Activated CD4-positive, CD25-positive, alpha-beta regulatory T cell treated with anti-CD3 and anti-CD28 coated beads, Interleukin-2, amount 50 U/mL, for 24 hours (primary cell): ENCODE measurements at regions not wholly inside any gene's neighbourhood (a gene's known extent, or its start where the extent isn't known, plus 50 kb on each side); places are given as distances from the start of the nearest gene placed in this dataset.
"Not testable (repeated sequence)": the region's sequence is repeated elsewhere in the genome, so short reads cannot be mapped to it uniquely, and the experiment has no call there.

ENCODE experiments used
- ATAC-seq, 2 donors: fragments of 150-1000 bp; cut with Tn5 transposase; one replicate each; pipeline ENCODE4 v1.10.0; 2021; ENCODE audit warnings: mild to moderate bottlenecking in 1 of 2, moderate library complexity in 1 of 2

DNA sequence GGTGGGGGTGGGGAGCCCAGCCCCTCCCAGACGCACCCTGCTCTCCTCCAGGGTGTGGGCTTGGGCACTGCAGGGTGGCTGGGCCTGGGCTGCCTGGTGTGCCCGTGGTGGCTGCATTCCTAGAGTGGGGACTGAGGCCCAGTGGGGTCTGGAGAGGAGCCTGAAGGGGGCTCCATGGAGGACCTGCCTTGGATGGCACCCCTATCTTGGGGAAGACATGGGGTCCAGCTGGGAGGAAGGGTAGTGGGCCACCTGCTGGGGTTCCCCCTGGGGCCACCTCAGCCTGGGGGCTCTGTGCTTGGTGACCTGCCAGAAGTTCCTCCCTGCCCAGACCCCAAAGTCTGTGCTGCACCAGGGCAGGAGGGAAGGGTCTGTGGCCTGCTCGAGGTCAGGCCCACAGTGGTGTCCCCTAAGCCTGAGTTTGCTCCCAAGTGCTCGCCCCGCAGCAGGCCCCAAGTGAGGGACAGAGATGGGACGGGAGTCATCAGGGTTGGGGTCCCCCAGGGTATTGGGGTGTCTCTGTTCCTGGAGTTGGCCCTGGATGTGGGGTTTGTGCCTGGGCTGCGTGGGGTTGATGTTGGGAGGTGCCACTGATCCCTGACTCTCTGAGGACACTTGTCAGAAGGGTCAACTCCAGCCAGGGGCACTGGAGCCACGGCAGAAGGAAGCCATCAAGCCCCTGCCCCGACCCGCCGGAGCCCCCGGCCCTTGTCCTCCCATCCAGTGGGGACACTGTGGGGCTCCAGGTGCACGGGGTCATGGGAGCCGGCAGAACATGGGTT is 382.9 kb downstream of the TMEM121 start:
- ATAC-seq, result no peak

DNA sequence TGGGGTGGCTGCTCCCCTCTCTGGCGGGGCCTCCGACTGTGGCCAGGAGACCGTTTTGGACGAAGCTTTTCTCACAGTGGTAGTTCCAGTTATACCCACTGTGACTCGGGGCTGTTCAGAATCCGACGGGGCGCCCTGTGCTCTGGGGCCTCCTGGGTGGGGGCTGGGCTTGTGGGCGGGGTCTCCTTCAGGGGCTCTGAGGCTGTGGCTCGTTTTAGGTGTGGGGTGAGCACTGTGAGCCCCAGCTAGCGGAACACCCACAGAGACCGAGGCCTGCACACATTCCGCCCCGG is 383.4 kb downstream of the TMEM121 start:
- not testable (repeated sequence) for ATAC-seq

DNA sequence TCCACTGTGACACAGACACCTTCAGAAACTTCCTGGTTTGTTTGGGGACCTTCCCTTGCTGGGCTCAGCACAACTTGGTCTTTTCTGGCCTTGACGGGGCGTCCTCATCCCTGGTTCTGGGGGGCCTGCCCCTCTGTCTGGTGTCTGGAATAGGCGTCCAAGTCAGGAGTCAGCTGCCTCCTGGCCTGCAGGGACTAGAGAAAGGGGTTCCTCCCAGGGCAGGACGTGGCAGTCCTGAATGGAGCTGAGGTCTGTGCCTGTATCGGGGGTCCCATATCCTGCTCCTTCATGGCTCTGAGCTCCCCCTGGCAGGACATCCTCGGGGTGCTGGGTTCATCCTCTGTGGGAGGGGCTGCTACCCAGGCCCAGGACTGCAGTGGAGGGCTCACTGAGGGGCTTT is 384.0 kb downstream of the TMEM121 start:
- no peak for ATAC-seq

DNA sequence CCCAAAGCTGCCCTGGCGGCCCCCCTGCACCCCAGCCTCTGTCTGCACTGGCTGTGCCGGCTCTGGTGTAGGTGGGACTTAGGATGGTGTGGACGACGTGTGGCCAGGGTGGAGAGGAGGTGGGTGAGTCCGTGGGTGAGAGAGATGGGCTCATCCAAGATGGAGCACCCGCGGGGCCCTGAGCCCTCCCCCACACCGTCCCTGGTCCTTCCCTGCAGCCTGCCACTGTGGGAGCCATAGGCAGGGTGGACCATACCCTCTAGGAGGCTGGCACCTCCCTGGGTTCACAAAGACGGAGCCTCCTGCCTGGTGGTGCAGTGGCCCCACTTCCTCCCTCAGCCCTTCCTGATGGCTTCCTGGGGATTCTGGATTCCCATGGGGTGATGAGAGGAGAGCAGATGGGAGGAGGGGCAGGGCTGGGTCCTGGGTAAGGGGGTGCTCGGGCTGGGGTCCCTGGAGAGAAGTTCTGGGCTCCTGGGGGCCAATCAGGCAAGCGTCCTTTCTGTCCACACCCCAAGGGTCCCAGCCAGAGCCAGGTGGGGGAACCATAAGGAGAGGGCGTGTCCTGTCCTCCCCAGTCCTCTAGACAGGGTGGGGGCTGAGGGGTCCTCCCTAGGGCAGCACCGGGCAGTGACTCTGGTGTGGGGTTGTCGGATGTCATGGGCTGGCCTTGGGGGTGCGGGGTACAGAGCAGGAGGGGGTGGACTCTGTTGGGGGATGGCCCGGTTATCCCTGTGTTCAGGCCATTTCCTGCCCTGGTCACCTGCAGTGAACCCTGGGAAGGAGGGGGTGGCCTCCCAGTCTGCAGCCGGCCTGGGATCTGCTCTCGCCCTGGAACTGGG is 384.8 kb downstream of the TMEM121 start:
- ATAC-seq, result no peak

DNA sequence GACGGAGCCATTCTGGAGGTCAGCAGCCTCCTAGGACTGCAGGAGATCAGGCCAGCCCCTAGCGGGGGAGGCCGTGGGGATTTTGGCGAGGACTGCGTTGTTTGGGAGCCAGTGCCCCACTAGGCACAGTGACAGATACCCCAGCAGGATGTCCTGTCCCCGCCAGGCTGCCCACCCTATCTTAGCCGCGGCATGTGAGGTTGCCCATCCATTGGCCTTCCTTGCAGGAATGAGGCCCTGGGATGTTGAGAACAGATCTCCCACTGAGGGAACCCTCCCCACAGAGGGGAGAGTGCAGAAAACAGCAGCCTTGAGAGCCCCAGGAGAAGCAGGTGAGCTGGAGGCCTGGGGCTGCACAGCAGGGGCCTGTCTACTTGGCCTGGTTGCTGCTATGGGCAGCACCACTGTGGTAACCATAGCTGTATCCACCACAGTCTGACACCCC is 385.5 kb downstream of the TMEM121 start:
- ATAC-seq, result not testable (repeated sequence)

DNA sequence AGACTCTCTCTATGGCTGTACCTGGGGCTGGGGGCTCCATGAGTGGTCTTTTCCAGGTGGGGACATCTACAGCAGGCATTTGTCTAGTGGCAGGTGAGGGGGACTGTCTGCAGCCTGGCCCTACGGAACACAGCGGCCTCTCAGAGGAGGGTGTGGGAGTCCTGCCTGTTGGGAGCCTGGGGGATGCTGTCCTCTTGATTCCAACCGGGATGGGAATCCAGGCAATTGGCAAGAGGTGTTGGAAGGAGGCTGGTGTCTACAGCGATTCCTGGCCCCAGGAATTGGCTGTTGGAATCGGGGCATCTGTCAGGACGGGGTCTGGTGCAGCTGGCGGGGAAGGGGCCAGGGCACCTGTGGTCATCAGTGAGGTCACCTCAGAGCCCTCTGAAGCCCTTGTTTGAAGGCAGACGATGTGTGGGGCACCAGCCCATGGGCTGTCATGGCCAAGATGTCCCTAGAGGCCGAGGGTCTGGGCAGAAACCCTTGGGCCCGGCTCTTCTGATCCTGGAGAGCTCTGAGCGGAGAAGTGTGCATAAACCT is 386.3 kb downstream of the TMEM121 start:
- ATAC-seq, result no peak

DNA sequence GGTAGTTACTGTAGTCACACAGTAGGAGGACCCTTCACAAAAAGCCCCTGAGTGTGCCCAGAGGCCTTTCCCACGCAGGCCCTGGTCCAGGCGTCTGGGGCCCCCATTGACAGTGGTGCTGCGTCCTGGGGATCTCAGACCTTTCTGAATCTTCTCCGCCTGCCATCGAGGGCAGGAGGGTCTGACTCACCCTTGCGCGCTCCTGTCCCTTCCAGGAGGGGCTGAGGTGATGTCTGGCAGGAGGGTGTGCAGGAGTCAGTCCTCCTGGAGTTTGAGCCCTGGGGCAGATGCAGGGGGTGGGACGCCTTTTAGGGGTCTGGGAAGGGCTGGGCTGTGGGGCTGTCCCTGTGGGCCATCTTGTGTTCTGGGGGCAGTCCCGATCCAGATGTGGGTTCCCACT is 386.8 kb downstream of the TMEM121 start:
- ATAC-seq, result no peak

DNA sequence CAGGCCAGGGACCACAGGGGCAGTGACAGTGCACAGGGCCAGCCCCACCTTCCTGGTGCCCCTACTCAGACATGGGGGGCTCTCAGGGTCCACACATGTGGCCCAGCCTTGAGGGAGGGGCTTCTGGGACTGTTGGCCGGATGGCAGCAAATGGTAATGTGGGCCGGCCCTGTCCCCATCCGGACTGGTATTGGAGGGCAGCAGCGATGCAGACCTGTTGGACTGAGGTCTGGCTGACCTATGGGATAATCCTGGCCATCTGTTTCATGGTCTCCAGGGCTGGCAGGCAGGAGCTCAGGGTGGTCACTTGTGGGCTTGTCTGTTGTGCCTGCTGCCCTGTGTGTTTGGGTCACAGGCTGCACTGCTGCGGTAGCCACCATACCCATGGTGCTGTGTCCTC is 387.5 kb downstream of the TMEM121 start:
- ATAC-seq, result no peak

DNA sequence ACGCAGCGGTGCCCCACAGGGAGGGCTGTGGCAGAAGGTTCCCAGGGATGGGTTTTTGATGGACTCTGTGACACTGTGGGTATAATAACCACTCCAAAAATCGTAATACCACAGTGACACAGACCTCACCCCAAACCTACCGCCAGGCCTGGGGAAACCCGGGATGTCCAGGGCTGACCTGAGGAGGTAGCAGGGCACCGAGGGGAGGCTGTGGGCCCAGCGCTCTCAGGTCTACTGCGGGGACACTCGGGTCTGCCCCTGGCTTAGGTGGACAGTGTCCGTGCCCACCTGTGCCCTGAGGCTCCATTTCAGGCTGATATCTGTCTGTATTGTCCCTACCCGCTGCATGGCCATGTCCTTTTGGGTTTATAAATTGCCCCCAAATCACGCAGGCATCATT is 387.9 kb downstream of the TMEM121 start:
- ATAC-seq, result not testable (repeated sequence)

DNA sequence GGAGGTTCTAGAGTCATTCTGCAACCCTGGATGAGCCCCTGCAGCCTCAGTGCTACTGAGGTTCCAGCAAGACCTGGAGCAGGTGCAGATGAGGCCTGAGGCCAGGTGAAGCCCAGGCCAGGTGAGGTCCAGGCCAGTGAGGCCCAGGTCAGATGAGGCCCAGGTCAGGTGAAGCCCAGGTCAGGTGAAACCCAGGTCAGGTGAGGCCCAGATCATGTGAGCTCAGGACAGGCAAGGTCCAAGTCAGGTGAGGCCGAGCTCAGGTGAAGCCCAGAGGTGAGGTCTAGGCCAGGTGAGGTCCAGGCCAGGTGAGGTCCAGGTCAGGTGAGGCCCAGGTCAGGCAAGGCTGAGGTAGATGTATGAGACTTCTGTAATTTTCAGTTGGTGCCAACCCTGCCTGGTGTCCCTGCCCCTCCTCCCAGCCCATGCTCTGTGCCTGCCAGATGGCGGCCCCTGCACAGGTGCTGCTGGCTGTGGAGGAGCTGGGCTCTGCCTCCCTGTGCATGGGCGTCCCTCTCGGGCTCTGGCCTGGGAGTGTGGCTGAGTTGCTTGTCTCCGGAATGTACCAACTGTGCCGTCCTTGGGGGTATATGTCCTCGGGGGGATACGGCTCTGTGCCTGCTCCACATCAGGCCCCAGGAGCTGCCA is 388.5 kb downstream of the TMEM121 start:
- no peak for ATAC-seq

DNA sequence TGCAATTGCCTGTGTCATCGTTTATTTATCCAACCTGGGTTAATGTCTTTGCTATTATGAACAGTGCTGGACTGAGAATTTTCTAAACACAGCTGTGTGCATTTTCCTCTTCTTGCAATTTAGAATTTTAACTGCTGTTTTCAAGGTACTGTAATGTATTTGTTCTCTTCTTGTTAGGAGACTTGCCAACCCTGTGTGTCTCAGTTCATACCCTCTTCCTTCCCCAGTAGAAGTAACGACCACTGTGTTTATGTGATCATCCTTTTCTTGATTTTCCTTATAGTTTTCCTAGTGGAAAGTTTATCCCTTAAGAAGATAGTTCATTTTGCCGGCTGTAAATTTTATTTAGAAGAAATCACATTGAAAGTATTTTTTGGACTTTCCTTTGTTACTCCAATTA is 389.2 kb downstream of the TMEM121 start:
- ATAC-seq, result not testable (repeated sequence)

DNA sequence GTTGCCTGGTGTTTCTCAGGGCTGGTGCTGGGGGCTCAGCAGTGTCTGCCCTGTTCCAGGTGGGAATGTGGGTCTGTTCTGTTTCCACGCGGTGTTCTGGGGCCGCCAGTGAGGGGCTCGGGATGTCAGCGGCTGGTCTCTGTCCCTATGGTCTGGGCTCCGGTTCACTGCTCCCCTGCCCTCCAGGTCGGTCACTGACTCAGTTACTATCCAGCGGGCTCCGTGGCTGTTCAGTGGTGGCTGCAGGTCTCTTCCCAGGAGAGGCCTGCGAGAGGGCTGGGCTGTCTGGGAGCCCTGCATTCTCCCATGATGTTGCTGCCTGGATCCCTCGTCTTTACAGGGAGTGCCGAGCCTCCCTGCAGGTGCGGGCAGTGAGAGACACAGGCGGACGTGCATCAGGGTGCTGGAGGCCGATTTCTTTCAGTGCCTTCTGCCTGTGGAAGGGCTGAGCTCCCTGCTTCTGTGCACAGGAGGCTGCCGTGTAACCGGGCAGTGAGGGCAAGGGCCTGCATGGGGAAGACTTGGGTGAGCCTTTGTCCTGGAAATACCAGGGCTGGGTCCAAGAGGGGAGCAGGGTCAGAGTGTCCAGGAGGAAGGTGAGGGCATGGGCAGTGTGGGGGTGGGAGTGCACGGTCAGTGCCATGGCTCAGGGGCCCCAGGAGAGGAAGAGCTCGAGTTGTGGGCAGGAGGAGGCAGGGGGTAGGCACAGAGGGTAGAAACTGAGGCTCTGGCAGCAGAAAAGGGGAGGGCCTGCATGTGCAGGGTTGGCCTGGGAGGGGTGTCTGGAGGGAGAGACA is 391.0 kb downstream of the TMEM121 start:
- not testable (repeated sequence) for ATAC-seq

DNA sequence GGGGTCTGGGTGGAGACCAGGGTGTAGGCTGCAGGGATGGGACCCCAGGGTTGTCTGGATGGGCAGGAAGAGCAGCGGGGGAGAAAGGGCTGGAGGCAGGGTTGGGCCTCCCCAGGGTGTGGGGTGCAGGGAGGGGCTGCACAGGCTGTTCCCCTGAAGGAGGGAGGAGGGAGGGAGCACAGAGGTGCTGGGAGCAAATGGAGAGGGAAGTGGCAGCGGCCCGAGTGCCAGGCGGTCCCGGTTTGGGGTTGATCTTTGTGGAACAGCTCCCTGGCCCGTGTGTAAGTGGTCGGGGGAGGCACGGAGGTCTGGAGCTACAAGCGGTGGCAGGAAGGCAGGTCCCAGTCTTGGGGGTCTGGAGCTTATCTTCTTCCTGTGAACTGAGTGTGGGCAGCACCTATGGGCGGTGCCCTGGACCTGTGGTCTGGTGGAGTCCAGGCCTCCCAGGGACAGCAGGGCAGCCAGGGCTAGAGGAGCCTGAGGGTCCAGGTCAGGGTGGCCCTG is 391.6 kb downstream of the TMEM121 start:
- no peak for ATAC-seq

DNA sequence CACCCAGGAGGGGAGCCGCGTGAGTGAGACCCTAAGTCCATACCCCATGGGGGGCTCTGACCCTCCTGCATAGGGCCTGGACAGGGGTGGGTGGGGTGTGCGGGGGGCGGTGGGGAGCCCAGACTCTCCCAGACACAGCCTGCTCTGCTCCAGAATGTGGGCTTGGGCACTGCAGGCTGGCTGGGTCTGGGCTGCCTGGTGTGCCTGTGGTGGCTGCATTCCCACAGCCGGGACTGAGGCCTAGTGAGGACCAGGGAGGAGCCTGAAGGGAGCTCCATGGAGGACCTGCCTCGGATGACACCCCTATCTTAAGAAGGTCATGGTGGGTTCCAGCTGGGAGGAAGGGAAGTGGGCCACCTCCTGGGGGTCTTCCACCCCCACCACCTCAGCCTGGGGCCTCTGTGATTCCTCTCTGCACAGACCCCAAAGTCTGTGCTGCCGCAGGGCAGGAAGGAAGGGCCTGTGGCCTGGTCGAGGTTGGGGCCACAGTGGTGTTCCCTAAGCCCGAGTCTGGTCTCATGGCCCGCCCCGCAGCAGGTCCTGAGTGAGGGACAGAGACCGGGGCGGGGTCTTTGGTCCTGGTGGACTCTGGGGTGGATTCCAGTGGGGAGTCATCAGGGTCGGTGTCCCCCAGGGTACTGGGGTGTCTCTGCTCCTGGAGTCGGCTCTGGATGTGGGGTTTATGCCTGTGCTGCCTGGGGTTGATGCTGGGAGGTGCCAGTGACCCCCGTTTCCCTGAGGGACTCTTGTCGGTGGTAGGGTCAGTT is 392.3 kb downstream of the TMEM121 start:
- no peak for ATAC-seq

DNA sequence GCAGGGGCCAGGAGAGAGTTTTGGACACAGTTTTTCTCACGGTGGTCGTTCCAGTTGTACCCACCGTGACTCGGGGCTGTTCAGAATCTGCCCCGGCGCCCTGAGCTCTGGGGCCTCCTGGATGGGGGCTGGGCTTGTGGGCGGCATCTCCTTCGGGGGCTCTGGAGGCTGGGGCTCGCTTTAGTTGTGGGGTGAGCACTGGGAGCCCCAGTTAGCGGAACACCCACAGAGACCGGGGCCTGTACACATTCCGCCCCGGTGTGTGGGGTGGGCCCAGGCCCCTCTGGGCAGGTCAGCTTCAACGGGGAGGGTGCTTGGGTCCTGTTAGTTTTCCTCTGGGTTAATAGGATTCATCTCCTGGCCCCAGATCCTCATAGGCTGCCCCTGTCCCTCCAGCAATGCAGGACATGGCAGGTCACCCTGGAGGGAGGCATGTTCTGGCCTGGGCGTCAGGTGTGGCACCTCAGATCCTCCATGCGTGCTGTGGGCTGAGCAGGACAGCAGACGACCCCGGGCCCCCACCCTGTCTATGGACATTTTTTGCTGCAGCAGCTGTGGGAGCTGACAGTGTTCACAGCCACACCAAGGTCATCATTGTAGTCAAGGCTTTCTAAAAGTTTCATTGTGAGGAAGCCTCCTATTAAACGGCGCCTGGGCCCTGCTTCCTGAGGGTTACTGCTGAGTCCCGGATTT is 393.2 kb downstream of the TMEM121 start:
- ATAC-seq, result no peak

DNA sequence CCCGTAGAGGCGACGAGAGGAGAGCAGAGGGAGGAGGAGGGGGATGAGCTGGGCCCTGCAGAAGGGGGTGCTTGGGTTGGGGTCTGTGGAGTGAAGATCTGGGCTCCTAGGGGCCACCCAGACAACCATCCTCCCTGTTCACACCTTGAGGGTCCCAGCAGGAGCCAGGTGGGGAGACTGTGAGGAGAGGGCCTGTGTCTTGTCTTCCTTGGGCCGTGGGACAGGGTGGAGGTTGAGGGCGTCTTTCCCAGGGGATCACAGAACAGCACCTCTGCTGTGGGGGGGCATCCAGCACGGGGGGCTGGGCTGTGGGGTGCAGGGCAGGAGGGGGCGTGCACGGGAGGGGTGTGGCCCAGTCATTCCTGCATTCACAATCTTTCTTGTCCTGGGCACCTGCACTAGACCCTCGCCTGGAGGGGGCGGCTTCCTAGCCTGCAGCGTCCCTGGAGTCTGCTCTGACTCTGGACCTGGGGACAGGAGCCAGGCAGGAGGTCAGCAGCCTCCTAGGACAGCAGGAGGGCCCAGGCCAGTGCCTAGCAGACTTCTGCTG is 393.8 kb downstream of the TMEM121 start:
- not testable (repeated sequence) for ATAC-seq

DNA sequence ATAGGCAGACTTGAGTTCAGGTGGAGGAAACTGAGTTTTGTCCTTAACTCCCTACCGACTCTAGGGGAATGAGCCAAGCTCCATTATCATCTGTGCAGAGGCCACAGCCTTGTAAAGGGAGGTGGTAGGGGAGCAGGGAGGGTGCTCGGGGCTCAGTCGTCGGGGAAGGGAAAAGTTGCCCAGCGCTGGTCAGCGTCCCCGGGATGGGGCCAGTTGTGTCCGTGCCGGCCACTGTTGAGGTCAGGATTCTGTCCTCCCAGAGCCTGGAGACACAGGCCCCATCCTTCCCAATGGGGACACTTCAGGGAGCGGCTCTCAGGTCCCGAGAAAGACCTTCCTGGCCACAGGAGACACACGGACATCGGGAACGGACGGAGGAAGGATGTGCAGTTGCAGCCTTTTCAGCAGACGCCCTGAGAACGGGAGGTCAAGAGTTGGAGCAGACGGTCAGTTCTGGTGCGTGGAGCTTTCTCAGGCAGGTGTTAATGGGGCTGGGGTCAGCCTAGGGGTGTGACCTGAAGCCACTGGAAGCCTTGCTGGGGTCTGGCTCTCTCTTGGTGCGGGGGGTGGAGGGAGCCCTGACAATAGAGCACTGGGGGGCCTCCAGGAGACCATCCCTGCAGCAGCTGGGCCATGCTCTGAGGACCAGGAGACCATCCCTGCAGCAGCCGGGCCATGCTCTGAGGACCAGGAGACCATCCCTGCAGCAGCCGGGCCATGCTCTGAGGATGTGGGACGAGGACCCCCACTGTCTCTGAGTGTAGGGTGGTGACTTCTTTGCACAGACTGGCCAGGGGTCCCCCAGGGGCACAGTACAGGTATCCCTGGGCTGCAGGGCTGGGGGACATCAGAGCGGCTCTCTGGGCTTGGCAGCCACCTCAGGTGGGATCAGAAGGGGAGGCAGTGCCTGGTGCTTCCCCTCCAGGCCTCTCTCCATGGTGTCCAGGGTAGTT is 394.7 kb downstream of the TMEM121 start:
- not testable (repeated sequence) for ATAC-seq

DNA sequence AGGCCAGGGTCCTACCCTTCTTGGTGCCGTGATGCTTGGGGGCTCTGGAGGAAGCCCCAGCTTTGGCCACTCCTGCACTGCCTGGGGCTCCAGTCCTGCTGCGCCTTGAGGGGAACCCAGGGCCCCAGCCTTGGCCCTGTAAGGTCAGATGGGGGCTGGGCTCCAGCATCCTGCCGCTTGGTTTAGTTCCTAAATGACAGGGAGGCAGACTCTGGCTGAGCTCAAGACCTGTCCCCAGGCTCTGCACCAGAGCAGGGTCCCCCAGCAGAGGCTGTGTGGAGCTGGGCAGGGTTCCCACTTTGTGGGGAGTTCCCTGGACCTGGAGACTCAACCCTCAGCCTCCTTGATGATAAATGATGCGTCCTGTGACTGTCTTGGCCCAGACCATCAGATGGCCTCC is 395.4 kb downstream of the TMEM121 start:
- not testable (repeated sequence) for ATAC-seq

DNA sequence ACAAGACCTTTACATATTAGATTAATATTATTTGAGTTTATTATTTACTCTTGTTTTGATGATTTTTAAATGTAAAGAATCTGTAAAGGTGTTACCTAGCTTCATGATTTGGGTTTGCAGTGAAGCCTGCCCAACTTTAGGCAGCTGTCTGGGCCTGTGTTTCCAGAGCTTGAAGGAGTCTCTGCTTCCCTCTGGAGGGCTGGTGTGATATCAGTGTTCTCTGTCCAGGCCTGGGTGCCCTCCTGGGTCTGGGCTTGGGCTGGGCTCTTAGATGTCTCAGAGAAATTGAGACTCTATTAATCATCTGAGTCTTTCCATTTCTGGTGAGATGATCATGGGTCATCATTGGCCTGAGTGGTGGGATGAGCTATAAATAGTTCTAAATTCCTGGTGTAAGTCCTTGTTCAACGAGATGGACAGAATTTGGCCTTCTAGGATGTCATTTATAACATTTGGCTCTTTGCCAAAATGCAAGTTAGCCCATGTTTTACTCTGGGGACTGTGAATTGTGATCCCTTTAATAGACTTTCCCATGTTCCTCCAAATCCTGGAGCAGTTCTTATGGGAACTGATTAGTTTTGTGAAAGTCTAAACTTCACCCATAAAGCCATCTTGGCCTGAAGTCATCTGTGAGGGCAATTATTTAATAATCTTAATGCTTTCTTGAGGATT is 397.3 kb downstream of the TMEM121 start:
- not testable (repeated sequence) for ATAC-seq
